Peyer's patch (tissue), 4 donors: ENCODE measurements at regions not wholly inside any gene's neighbourhood (a gene's known extent, or its start where the extent isn't known, plus 50 kb on each side); places are given as distances from the start of the nearest gene placed in this dataset.

ENCODE experiments used
- DNase-seq, 3 donors: peaks; one replicate each; pipeline ENCODE4 v3.0.0-alpha.2; 2017 to 2019
- H3K27ac ChIP-seq, 4 donors: fragments of 200-600 bp; sonication (generic); one replicate each; pipeline ENCODE4 v1.5.1; 2016 to 2019
- H3K27me3 ChIP-seq, 2 donors: fragments of 200-600 bp; sonication (generic); one replicate each; pipeline ENCODE4 v1.5.1; 2019
- H3K36me3 ChIP-seq, 3 donors: fragments of 200-600 bp; sonication (generic); one replicate each; pipeline ENCODE4 v1.5.1; 2016 to 2019
- H3K4me1 ChIP-seq, 4 donors: fragments of 200-600 bp; sonication (generic); one replicate each; pipeline ENCODE4 v1.5.1; 2016 to 2019
- H3K4me3 ChIP-seq, 4 donors: fragments of 200-600 bp; sonication (generic); 1 replicate in 3 of 4; 2 replicates in 1 of 4; pipeline ENCODE4 v1.5.1; 2016 to 2019; ENCODE audit warnings: mild to moderate bottlenecking in 1 of 4
- H3K9me3 ChIP-seq, 4 donors: fragments of 200-600 bp; sonication (generic); one replicate each; pipeline ENCODE4 v1.5.1; 2016 to 2019; ENCODE audit warnings: mild to moderate bottlenecking in 1 of 4
- POLR2A ChIP-seq, 2 donors: fragments of 450-650 bp; IDR thresholded peaks; one replicate each; pipeline ENCODE4 v1.5.1; 2017; ENCODE audit warnings: antibody characterized with exemption in 2 of 2, mild to moderate bottlenecking in 2 of 2, moderate library complexity in 2 of 2
- TF ChIP-seq, protein P1 (sequence below), 6 experiments: fragments of 450-650 bp in 4 of 6; fragments of 200-600 bp in 2 of 6; sonication (generic) in 1 of 6; IDR thresholded peaks; one replicate each; pipeline ENCODE4 v1.5.1; 2017 to 2019; ENCODE audit warnings: antibody characterized with exemption in 6 of 6, mild to moderate bottlenecking in 3 of 6, moderate library complexity in 1 of 6

DNA sequence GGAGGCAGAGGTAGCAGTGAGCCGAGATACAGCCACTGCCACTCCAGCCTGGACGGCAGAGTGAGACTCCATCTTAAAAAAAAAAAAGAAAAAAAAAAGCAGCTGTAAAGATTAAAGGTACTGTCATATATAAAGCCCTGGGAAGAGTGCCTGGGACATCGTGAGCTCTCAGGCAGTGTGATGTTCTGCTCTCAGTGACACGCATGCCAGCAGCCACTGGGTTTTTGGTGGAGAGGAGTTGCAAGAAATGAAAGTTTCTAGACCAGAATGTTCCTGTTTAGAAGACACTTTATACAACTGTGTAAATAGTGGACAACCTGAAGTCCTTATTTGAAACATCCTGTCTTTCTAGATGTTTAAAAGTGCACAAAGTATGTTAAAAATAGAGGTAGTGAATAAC is 213.2 kb downstream of the IRF8 start:
- DNase-seq: peak in 1 of 3 donors; percentile 36
- H3K4me3 ChIP-seq: no peak overlapping the region

GRCh38 chr16:86117235-86117634 is 218.3 kb downstream of the IRF8 start:
- TF ChIP-seq, protein P1, sequence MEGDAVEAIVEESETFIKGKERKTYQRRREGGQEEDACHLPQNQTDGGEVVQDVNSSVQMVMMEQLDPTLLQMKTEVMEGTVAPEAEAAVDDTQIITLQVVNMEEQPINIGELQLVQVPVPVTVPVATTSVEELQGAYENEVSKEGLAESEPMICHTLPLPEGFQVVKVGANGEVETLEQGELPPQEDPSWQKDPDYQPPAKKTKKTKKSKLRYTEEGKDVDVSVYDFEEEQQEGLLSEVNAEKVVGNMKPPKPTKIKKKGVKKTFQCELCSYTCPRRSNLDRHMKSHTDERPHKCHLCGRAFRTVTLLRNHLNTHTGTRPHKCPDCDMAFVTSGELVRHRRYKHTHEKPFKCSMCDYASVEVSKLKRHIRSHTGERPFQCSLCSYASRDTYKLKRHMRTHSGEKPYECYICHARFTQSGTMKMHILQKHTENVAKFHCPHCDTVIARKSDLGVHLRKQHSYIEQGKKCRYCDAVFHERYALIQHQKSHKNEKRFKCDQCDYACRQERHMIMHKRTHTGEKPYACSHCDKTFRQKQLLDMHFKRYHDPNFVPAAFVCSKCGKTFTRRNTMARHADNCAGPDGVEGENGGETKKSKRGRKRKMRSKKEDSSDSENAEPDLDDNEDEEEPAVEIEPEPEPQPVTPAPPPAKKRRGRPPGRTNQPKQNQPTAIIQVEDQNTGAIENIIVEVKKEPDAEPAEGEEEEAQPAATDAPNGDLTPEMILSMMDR (IDR thresholded peaks at IDR 0.05): no peak
- TF ChIP-seq POLR2A (IDR thresholded peaks at IDR 0.05): no peak

More for the DNA sequence above, 213.2 kb downstream of the IRF8 start:
- H3K4me1 ChIP-seq: no peaks in the 10 kb centered on the region
- H3K27me3 ChIP-seq: no peaks in the 10 kb centered on the region
- TF ChIP-seq POLR2A (IDR thresholded peaks at IDR 0.05): no peak
- TF ChIP-seq, protein P1 (IDR thresholded peaks at IDR 0.05): no peak
- no peaks in the 10 kb centered on the region for H3K36me3 ChIP-seq
- no peaks in the 10 kb centered on the region for H3K9me3 ChIP-seq
- peak overlapping the region in 1 of 4 donors; percentile 38 for H3K27ac ChIP-seq

GRCh38 chr16:86117756-86118155 is 218.8 kb downstream of the IRF8 start:
- no peaks in the 10 kb centered on the region for H3K27me3 ChIP-seq

More at GRCh38 chr16:86117235-86117634, 218.3 kb downstream of the IRF8 start:
- Histone ChIP-seq H3K9me3 (no peaks in the 10 kb centered on the region), H3K4me1 (peaks cover 0 to 8% (median 0%) of the 10 kb centered on the region in 4 donors), H3K4me3 (no peak overlapping the region), H3K36me3 (no peaks in the 10 kb centered on the region), H3K27me3 (no peaks in the 10 kb centered on the region), H3K27ac (no peak overlapping the region)
- DNase-seq: peak in 1 of 3 donors; percentile 19

DNA sequence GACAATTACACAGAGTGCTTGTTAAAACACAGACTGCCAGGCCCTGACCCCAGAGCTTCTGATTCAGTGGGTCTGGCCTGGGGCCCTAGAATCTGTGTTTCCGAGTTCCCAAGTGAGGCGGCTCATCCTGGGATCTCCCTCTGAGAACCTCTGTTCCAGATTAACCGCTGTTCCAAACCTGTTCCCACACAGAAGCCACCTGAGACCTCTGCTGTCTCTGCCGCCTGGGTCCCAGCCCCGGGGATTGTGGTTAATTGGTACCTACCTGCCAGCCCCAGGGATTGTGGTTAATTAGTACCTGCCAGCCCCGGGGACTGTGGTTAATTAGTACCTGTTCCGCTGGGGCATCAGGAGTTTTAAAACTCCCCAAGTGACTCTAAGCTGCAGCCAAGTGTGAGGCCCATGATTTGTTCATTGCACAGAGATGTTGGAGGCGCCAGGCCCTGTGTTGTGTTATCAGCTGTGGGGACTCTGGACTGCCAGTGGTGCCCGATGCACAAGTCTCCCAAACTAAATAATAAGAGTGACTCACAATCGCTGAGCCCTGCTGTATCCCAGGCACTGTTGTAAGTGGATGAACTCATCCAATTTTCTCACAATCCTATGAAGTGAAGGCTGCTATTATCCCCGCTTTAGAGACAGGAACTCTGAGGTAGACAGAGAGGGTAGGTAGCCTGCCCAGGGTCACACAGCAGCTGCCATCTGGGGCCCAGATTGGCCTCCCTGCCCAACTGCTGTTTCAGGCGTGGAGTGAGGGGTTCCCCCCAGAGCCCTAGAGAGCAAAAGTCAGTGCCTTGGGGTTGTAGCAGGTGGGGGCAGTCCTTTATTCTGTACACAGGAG is 219.7 kb downstream of the IRF8 start:
- Histone ChIP-seq H3K27ac (no peak overlapping the region), H3K4me3 (no peak overlapping the region), H3K9me3 (no peaks in the 10 kb centered on the region), H3K36me3 (no peaks in the 10 kb centered on the region), H3K27me3 (no peaks in the 10 kb centered on the region), H3K4me1 (peaks cover 0 to 8% (median 0%) of the 10 kb centered on the region in 4 donors)
- TF ChIP-seq, protein P1 (IDR thresholded peaks at IDR 0.05): no peak
- no peak for TF ChIP-seq POLR2A (IDR thresholded peaks at IDR 0.05)
- peak in 1 of 3 donors; percentile 51 for DNase-seq

More at GRCh38 chr16:86117756-86118155, 218.8 kb downstream of the IRF8 start:
- H3K4me1 ChIP-seq: peaks cover 0 to 8% (median 0%) of the 10 kb centered on the region in 4 donors
- no peak overlapping the region for H3K27ac ChIP-seq
- H3K4me3 ChIP-seq: no peak overlapping the region
- H3K36me3 ChIP-seq: no peaks in the 10 kb centered on the region
- TF ChIP-seq, protein P1 (IDR thresholded peaks at IDR 0.05): no peak
- TF ChIP-seq POLR2A (IDR thresholded peaks at IDR 0.05): no peak
- H3K9me3 ChIP-seq: no peaks in the 10 kb centered on the region
- no peak for DNase-seq

GRCh38 chr16:86120201-86121192 is 221.5 kb downstream of the IRF8 start:
- Histone ChIP-seq H3K4me1 (peaks cover 0 to 8% (median 0%) of the 10 kb centered on the region in 4 donors), H3K27me3 (no peaks in the 10 kb centered on the region), H3K36me3 (no peaks in the 10 kb centered on the region), H3K9me3 (no peaks in the 10 kb centered on the region), H3K4me3 (no peak overlapping the region), H3K27ac (no peak overlapping the region)
- DNase-seq: peak in 1 of 3 donors; percentile 14
- TF ChIP-seq, protein P1 (IDR thresholded peaks at IDR 0.05): no peak
- no peak for TF ChIP-seq POLR2A (IDR thresholded peaks at IDR 0.05)
